Stimulated activated naive B cell treated with anti-CD40 and anti-IgM and Interleukin-4, amounts not matched to agents 10 μg/mL and 1 μg/mL and 100 μg/mL, for 72 hours (primary cell): ENCODE measurements at regions not wholly inside any gene's neighbourhood (a gene's known extent, or its start where the extent isn't known, plus 50 kb on each side); places are given as distances from the start of the nearest gene placed in this dataset.

Source experiments
- ATAC-seq, 2 donors: fragments of 150-1000 bp; cut with Tn5 transposase; replicated peaks; 2 replicates each; pipeline ENCODE4 v1.10.0; 2021; ENCODE audit warnings: moderate library complexity in 1 of 2
- DNase-seq: peaks from one replicate; pipeline ENCODE4 v3.0.0; 2021
- H3K27ac Mint-ChIP-seq: one replicate; pipeline ENCODE4 v1.8.0; 2022; ENCODE audit warnings: mild to moderate bottlenecking, mixed read lengths
- H3K27me3 Mint-ChIP-seq, 2 donors: one replicate each; pipeline ENCODE4 v1.8.0; 2022; ENCODE audit warnings: mixed read lengths in 2 of 2
- H3K36me3 Mint-ChIP-seq, 2 donors: one replicate each; pipeline ENCODE4 v1.8.0; 2022; ENCODE audit warnings: mixed read lengths in 2 of 2, mild to moderate bottlenecking in 1 of 2
- H3K4me1 Mint-ChIP-seq, 2 donors: one replicate each; pipeline ENCODE4 v1.8.0; 2022; ENCODE audit warnings: mixed read lengths in 2 of 2, mild to moderate bottlenecking in 1 of 2
- H3K4me3 Mint-ChIP-seq, 2 donors: one replicate each; pipeline ENCODE4 v1.8.0; 2022; ENCODE audit warnings: mild to moderate bottlenecking in 2 of 2, mixed read lengths in 2 of 2, moderate library complexity in 1 of 2
- H3K9me3 Mint-ChIP-seq, 2 donors: one replicate each; pipeline ENCODE4 v1.8.0; 2022; ENCODE audit warnings: mixed read lengths in 2 of 2, mild to moderate bottlenecking in 1 of 2

- peaks cover 0 to 2% of the 10 kb centered on the region in 2 donors for H3K9me3 Mint-ChIP-seq
These were observed 96.2 kb upstream of the RBBP8 start for GRCh38 chr18:22836932-22837331.

GRCh38 chr18:22838221-22838620 lies 94.9 kb upstream of the RBBP8 start:
- H3K27me3 Mint-ChIP-seq = no peaks in the 10 kb centered on the region
- ATAC-seq = no peak
- H3K9me3 Mint-ChIP-seq = peaks cover 0 to 2% of the 10 kb centered on the region in 2 donors
- no peak overlapping the region for H3K27ac Mint-ChIP-seq
- H3K36me3 Mint-ChIP-seq = no peaks in the 10 kb centered on the region
- H3K4me3 Mint-ChIP-seq = no peak overlapping the region
- no peaks in the 10 kb centered on the region for H3K4me1 Mint-ChIP-seq
- DNase-seq = no peak

More at GRCh38 chr18:22836932-22837331, 96.2 kb upstream of the RBBP8 start:
- Mint-ChIP-seq H3K4me1 (no peaks in the 10 kb centered on the region), H3K36me3 (no peaks in the 10 kb centered on the region), H3K27me3 (no peaks in the 10 kb centered on the region), H3K4me3 (no peak overlapping the region), H3K27ac (no peak overlapping the region)
- DNase-seq (no peak), ATAC-seq (no peak)

GRCh38 chr18:22838639-22839277 lies 94.4 kb upstream of the RBBP8 start:
- ATAC-seq = peak; percentile 72 to 75

GRCh38 chr18:22839340-22839821 lies 93.7 kb upstream of the RBBP8 start:
- ATAC-seq = peak; percentile 91 to 92

More at GRCh38 chr18:22838639-22839277, 94.4 kb upstream of the RBBP8 start:
- no peak for DNase-seq
- no peaks in the 10 kb centered on the region for H3K4me1 Mint-ChIP-seq
- H3K4me3 Mint-ChIP-seq = no peak overlapping the region
- H3K27me3 Mint-ChIP-seq = no peaks in the 10 kb centered on the region
- no peak overlapping the region for H3K27ac Mint-ChIP-seq
- peaks cover 0 to 2% of the 10 kb centered on the region in 2 donors for H3K9me3 Mint-ChIP-seq
- no peaks in the 10 kb centered on the region for H3K36me3 Mint-ChIP-seq

DNA sequence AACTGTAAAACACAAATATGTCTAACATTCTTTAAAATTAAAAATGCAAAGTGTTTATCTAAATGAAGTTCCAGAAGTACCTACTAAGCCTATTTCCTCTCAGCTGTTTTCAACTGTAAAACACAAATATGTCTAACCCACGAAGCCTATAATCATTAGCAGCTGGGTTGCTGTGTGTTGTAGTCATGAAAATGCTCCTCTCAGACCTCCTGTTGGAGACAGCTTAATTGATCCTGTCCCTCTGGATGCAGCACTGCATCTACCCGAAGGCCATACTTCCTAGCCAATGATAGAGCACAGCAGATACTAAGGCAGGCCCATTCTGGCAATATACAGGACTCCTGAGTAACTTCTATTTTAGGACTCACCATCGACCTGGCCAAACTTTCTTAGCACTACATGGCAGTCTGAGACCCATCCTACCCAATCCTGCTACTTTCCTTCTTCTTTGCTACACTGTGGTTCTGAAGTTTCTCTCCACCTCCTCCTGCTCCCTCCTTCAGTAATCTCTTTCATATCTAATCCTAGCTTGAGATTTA lies 92.5 kb upstream of the RBBP8 start:
- H3K9me3 Mint-ChIP-seq = peaks cover 0 to under 1% of the 10 kb centered on the region in 2 donors
- H3K27ac Mint-ChIP-seq = no peak overlapping the region
- no peaks in the 10 kb centered on the region for H3K36me3 Mint-ChIP-seq
- no peak overlapping the region for H3K4me3 Mint-ChIP-seq
- DNase-seq (no peak), ATAC-seq (no peak)
- no peaks in the 10 kb centered on the region for H3K27me3 Mint-ChIP-seq
- H3K4me1 Mint-ChIP-seq = no peaks in the 10 kb centered on the region

More at GRCh38 chr18:22839340-22839821, 93.7 kb upstream of the RBBP8 start:
- Mint-ChIP-seq H3K36me3 (no peaks in the 10 kb centered on the region), H3K27ac (no peak overlapping the region), H3K27me3 (no peaks in the 10 kb centered on the region), H3K4me1 (no peaks in the 10 kb centered on the region), H3K4me3 (no peak overlapping the region), H3K9me3 (peaks cover 0 to 2% of the 10 kb centered on the region in 2 donors)
- DNase-seq = no peak

- no peak overlapping the region for H3K4me3 Mint-ChIP-seq
- ATAC-seq (no peak), DNase-seq (no peak)
- no peaks in the 10 kb centered on the region for H3K36me3 Mint-ChIP-seq
- H3K9me3 Mint-ChIP-seq = no peaks in the 10 kb centered on the region
- H3K27ac Mint-ChIP-seq = no peak overlapping the region
- no peaks in the 10 kb centered on the region for H3K27me3 Mint-ChIP-seq
- H3K4me1 Mint-ChIP-seq = peaks cover 0 to 1% of the 10 kb centered on the region in 2 donors
These were observed 91.3 kb upstream of the RBBP8 start for GRCh38 chr18:22841840-22842239.

DNA sequence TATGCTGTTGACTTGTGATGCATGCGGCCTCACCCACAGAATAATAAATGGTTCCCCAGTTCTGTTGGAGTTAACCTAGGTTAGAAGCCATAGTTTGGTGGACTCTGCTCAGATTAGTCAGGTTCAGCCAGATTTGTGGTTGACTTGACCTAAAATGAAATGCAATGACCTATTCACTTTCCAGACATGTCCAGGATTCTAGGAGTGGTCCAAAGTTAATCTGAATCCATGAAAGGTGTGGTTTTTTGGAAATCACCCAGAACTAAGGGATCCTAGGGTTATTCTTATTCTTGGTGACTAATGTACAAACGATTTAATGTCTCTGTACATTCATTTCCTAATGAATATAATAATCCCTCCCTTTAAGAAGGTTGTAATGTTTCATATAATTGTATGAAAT lies 88.9 kb upstream of the RBBP8 start:
- ATAC-seq = no peak

GRCh38 chr18:22844628-22845027 lies 88.5 kb upstream of the RBBP8 start:
- Mint-ChIP-seq H3K36me3 (no peaks in the 10 kb centered on the region), H3K27me3 (no peaks in the 10 kb centered on the region), H3K4me3 (no peak overlapping the region), H3K4me1 (peaks cover 0 to 9% of the 10 kb centered on the region in 2 donors), H3K9me3 (no peaks in the 10 kb centered on the region), H3K27ac (no peak overlapping the region)
- DNase-seq (no peak), ATAC-seq (no peak)

More for the DNA sequence above, 88.9 kb upstream of the RBBP8 start:
- no peak for DNase-seq
- Mint-ChIP-seq H3K4me3 (no peak overlapping the region), H3K4me1 (peaks cover 0 to 9% of the 10 kb centered on the region in 2 donors), H3K27ac (no peak overlapping the region), H3K9me3 (no peaks in the 10 kb centered on the region), H3K36me3 (no peaks in the 10 kb centered on the region), H3K27me3 (no peaks in the 10 kb centered on the region)

DNA sequence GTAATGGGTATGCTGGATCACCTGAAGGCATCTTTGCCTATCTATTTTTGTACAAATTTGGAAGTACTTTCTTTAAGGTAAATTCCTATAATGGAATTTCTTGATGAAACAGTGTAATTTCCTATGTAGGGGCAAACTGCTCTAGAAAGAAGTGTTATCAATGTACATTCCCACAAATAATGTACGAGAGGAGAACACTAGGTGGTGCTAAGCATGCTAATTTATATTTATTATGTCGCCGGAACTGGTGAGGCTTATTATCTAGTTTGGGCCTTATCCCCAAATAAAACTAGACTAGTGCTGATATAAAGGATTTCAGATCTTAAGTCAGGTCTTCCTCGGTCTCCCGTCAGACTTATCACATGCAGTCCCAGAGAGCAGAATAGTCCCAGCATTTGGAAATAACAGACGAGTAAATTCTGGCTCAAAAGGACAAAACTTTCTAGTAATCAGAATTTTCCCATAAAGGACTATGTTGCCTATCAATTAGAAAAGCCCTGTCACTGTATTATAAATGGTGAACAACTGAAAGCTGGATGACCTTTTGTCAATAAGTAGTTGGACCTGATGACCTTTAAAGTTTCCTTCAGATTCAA lies 86.9 kb upstream of the RBBP8 start:
- Mint-ChIP-seq H3K36me3 (no peaks in the 10 kb centered on the region), H3K4me1 (peaks cover 0 to 9% of the 10 kb centered on the region in 2 donors), H3K9me3 (no peaks in the 10 kb centered on the region), H3K27me3 (no peaks in the 10 kb centered on the region), H3K4me3 (no peak overlapping the region), H3K27ac (no peak overlapping the region)
- no peak for ATAC-seq
- DNase-seq = no peak

DNA sequence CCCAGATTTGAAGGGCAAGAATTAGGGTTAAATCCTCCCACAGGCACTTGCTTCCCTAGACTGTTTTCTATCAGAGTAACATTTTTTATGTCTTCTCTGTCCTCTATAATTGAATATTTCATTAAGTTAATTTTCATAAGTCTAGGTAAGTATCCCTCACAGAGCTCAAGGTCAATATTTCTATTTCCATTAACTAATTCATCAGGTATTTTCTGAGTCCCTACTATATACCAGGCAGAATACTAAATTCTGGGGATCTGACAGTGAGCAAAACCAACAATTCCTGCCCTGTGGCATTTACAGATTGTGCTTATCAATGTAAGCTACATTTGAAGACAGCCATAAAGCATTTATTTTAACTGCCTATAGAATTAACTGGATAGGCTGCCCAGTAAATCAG lies 86.4 kb upstream of the RBBP8 start:
- Mint-ChIP-seq H3K27me3 (no peaks in the 10 kb centered on the region), H3K27ac (no peak overlapping the region), H3K36me3 (no peaks in the 10 kb centered on the region), H3K9me3 (no peaks in the 10 kb centered on the region), H3K4me3 (no peak overlapping the region), H3K4me1 (peaks cover 0 to 9% of the 10 kb centered on the region in 2 donors)
- ATAC-seq = no peak
- no peak for DNase-seq

GRCh38 chr18:22847392-22847791 lies 85.7 kb upstream of the RBBP8 start:
- no peaks in the 10 kb centered on the region for H3K36me3 Mint-ChIP-seq
- no peak overlapping the region for H3K4me3 Mint-ChIP-seq
- no peaks in the 10 kb centered on the region for H3K27me3 Mint-ChIP-seq
- H3K4me1 Mint-ChIP-seq = peaks cover 0 to 9% of the 10 kb centered on the region in 2 donors
- no peaks in the 10 kb centered on the region for H3K9me3 Mint-ChIP-seq
- DNase-seq = no peak
- no peak overlapping the region for H3K27ac Mint-ChIP-seq
- no peak for ATAC-seq

DNA sequence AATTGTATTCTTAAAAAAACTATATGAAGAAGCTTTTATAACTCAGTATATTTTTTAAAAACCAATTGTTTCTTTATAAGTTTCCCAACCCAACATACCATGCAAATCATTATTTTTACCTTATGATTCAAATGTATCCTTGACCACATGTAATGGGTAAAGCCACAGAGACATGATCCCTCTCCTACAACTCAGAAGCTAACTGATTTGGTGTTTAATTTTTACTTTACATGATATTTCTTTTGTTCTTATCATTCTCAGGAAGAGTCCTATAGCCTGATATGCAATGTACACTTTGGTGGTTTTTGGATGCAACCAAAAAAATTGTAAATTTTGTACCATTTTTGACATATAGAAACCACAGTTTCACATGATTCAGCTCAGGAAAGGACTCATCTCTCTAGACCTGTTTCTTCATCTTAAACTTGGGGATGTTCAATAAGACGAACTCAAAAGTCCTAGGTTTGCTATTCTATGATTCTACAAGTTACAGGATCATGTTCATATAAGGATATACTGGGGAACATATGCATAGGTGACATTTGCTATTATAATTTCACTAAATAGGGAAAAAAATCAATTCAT lies 85.2 kb upstream of the RBBP8 start:
- ATAC-seq (peak in 1 of 2 donors; percentile 12), DNase-seq (no peak)
- H3K27ac Mint-ChIP-seq = no peak overlapping the region
- H3K9me3 Mint-ChIP-seq = no peaks in the 10 kb centered on the region
- H3K4me1 Mint-ChIP-seq = peaks cover 0 to 9% of the 10 kb centered on the region in 2 donors
- H3K4me3 Mint-ChIP-seq = no peak overlapping the region
- no peaks in the 10 kb centered on the region for H3K36me3 Mint-ChIP-seq
- H3K27me3 Mint-ChIP-seq = no peaks in the 10 kb centered on the region

DNA sequence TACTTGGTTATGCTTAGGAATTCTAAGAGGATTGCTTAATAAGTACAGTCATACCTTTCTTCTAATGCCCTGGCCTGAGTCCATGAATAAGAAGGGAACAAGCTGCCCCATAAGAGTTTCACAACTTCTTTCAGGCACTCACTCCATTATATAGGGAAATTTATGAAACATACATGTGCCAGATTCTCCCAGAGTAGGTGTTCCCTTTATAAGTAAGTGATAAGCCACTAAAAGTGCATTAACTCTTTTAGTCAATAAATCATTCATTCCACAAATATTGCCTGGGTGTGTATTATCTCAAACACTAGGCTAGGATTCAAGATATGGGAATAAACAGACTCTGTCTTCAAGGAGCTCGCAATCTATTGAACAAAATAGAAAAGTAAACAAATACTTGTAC lies 84.5 kb upstream of the RBBP8 start:
- DNase-seq (no peak), ATAC-seq (no peak)
- Mint-ChIP-seq H3K36me3 (no peaks in the 10 kb centered on the region), H3K27me3 (no peaks in the 10 kb centered on the region), H3K4me3 (no peak overlapping the region), H3K4me1 (peaks cover 0 to 9% of the 10 kb centered on the region in 2 donors), H3K27ac (no peak overlapping the region), H3K9me3 (no peaks in the 10 kb centered on the region)

- no peak for ATAC-seq
- Mint-ChIP-seq H3K4me1 (no peaks in the 10 kb centered on the region), H3K4me3 (no peak overlapping the region), H3K27ac (no peak overlapping the region), H3K36me3 (no peaks in the 10 kb centered on the region), H3K27me3 (peaks cover 9 to 15% of the 10 kb centered on the region in 2 donors), H3K9me3 (no peaks in the 10 kb centered on the region)
- no peak for DNase-seq
These were observed 76.3 kb upstream of the RBBP8 start for GRCh38 chr18:22856870-22857269.

GRCh38 chr18:22858121-22858520 lies 75.0 kb upstream of the RBBP8 start:
- H3K4me1 Mint-ChIP-seq = no peaks in the 10 kb centered on the region
- H3K27me3 Mint-ChIP-seq = peaks cover 9 to 15% of the 10 kb centered on the region in 2 donors

More at GRCh38 chr18:22858121-22858520, 75.0 kb upstream of the RBBP8 start:
- Mint-ChIP-seq H3K36me3 (no peaks in the 10 kb centered on the region), H3K9me3 (no peaks in the 10 kb centered on the region), H3K27ac (no peak overlapping the region), H3K4me3 (no peak overlapping the region)
- DNase-seq = no peak
- ATAC-seq = no peak
